Aorta (tissue), 5 donors: ENCODE measurements at regions not wholly inside any gene's neighbourhood (a gene's known extent, or its start where the extent isn't known, plus 50 kb on each side); places are given as distances from the start of the nearest gene placed in this dataset.

ENCODE experiments used
- ATAC-seq: fragments of 200-7000 bp; cut with Tn5 transposase; one replicate; pipeline ENCODE4 v1.9.1; 2022; ENCODE audit warnings: moderate library complexity; ENCODE audit not compliant: low FRiP score
- DNase-seq, 2 donors: peaks; one replicate each; pipeline ENCODE4 v3.0.0-alpha.2; 2020
- H3K27ac ChIP-seq, 2 donors: one replicate each; pipeline ENCODE4 v1.5.1; 2013; ENCODE audit warnings: low read length in 2 of 2, mild to moderate bottlenecking in 2 of 2, moderate library complexity in 2 of 2, control low read depth in 1 of 2, inconsistent platforms in 1 of 2, low read depth in 1 of 2
- H3K27me3 ChIP-seq, 2 donors: one replicate each; pipeline ENCODE4 v1.6.1; 2013; ENCODE audit warnings: control low read depth in 1 of 2, low read length in 1 of 2, mild to moderate bottlenecking in 1 of 2, moderate library complexity in 1 of 2; ENCODE audit not compliant: insufficient read depth in 2 of 2, control insufficient read depth in 1 of 2
- H3K36me3 ChIP-seq, 2 donors: one replicate each; pipeline ENCODE4 v1.6.1; 2013; ENCODE audit warnings: control low read depth in 1 of 2, low read length in 1 of 2, mild to moderate bottlenecking in 1 of 2; ENCODE audit not compliant: insufficient read depth in 2 of 2, control insufficient read depth in 1 of 2
- H3K4me1 ChIP-seq, 2 donors: one replicate each; pipeline ENCODE4 v1.6.1; 2013; ENCODE audit warnings: low read length in 2 of 2, control low read depth in 1 of 2, mild to moderate bottlenecking in 1 of 2, moderate library complexity in 1 of 2; ENCODE audit not compliant: insufficient read depth in 2 of 2, control insufficient read depth in 1 of 2
- H3K4me3 ChIP-seq, 2 donors: one replicate each; pipeline ENCODE4 v1.5.1; 2013; ENCODE audit warnings: low read length in 2 of 2, control low read depth in 1 of 2, mild to moderate bottlenecking in 1 of 2
- H3K9me3 ChIP-seq: one replicate; pipeline ENCODE4 v1.6.1; 2013; ENCODE audit warnings: mild to moderate bottlenecking, low read length; ENCODE audit not compliant: control insufficient read depth
- WGBS, 2 donors: extraction: QIAGEN DNeasy Blood & Tissue Kit; methylation state at CpG; one replicate each; pipeline ENCODE4 v1.1.7; 2013; 5-methylcytosine and 5-hydroxymethylcytosine counted together
- intact Hi-C, 2 donors: fragments of 100-400 bp; cut with DNase I; formaldehyde crosslinking; loops; one replicate each; pipeline versions ENCODE4 v1.14.2 to v1.15.0; 2022
- donor health status: healthy with polysubstance abuse.
- donor health status: Bipolar disorder and iron deficiency.
- donor health status: DM: no; HTN: no; CAD: no.
- donor health status: DM: no; HTN: no; CAD: no.
- donor health status: DM: yes; HTN: yes; CAD: no.

GRCh38 chrX:39532761-39533160, 565.0 kb downstream of the BCOR start:
- H3K4me1 ChIP-seq, result no peaks in the 10 kb centered on the region
- H3K27ac ChIP-seq, result no peak overlapping the region
- intact Hi-C loops, result no loop called here
- H3K4me3 ChIP-seq, result no peak overlapping the region
- 93 to 98% methylated on average over 4 of the region's 4 CpGs for WGBS, 2 donors
- DNase-seq, result no peak
- H3K27me3 ChIP-seq, result no peaks in the 10 kb centered on the region
- H3K9me3 ChIP-seq, result no peaks in the 10 kb centered on the region
- no peaks in the 10 kb centered on the region for H3K36me3 ChIP-seq
- ATAC-seq, result no peak

- WGBS, 2 donors, result 86 to 97% methylated on average over 7 of the region's 7 CpGs
- H3K4me3 ChIP-seq, result no peak overlapping the region
- no peaks in the 10 kb centered on the region for H3K4me1 ChIP-seq
- DNase-seq (no peak), ATAC-seq (no peak)
- no peaks in the 10 kb centered on the region for H3K36me3 ChIP-seq
- intact Hi-C loops, result no loop called here
- H3K27ac ChIP-seq, result no peak overlapping the region
- no peaks in the 10 kb centered on the region for H3K9me3 ChIP-seq
- no peaks in the 10 kb centered on the region for H3K27me3 ChIP-seq
Observed at GRCh38 chrX:39534949-39535348, 562.8 kb downstream of the BCOR start.

DNA sequence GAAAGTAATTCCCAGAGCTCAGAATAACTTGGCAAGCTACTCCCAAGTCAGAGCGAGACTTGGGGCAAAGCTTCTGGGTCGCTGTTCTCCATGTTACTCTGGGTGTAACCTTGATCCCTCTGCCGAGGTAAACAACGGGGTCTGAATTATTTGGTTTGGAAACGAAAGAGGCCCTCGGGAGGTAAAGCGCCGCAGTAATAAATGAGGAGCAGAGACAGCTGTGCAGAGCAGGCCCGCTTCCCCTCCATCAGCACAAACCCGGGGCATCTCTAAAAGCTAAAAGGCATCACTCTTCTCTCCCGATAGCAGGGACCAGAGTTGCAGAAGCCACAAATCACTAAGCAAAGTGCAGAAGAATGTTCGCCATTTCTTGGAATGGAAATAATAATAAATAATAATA, 561.5 kb downstream of the BCOR start:
- H3K36me3 ChIP-seq, result no peaks in the 10 kb centered on the region
- no peaks in the 10 kb centered on the region for H3K9me3 ChIP-seq
- no peak for ATAC-seq
- WGBS, 2 donors, result 53 to 60% methylated on average over 12 of the region's 12 CpGs
- H3K27ac ChIP-seq, result no peak overlapping the region
- H3K4me3 ChIP-seq, result no peak overlapping the region
- no peak for DNase-seq
- no peaks in the 10 kb centered on the region for H3K4me1 ChIP-seq
- intact Hi-C loops, result no loop called here
- no peaks in the 10 kb centered on the region for H3K27me3 ChIP-seq

DNA sequence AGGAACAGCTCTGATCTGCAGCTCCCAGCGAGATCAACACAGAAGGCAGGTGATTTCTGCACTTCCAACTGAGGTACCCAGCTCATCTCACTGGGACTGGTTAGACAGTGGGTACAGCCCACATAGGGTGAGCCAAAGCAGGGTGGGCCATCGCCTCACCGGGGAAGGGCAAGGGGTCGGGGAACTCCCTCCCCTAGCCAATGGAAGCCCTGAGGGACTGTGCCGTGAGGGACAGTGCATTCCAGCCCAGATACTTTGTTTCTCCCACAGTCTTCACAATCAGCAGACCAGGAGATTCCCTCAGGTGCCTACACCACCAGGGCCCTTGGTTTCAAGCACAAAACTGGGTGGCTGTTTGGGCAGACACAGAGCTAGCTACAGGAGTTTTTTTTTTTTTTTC, 555.9 kb downstream of the BCOR start:
- Histone ChIP-seq H3K4me3 (no peak overlapping the region), H3K27ac (no peak overlapping the region), H3K36me3 (no peaks in the 10 kb centered on the region), H3K9me3 (no peaks in the 10 kb centered on the region), H3K27me3 (no peaks in the 10 kb centered on the region), H3K4me1 (no peaks in the 10 kb centered on the region)
- intact Hi-C loops, result no loop called here
- no peak for DNase-seq
- ATAC-seq, result no peak
- 79 to 97% methylated on average over 5 of the region's 5 CpGs for WGBS, 2 donors

GRCh38 chrX:39542316-39542715, 555.4 kb downstream of the BCOR start:
- intact Hi-C loops, result no loop called here
- Histone ChIP-seq H3K9me3 (no peaks in the 10 kb centered on the region), H3K27me3 (no peaks in the 10 kb centered on the region), H3K36me3 (no peaks in the 10 kb centered on the region), H3K4me3 (no peak overlapping the region), H3K4me1 (no peaks in the 10 kb centered on the region), H3K27ac (no peak overlapping the region)
- DNase-seq (no peak), ATAC-seq (no peak)
- 73 to 89% methylated on average over 12 of the region's 12 CpGs for WGBS, 2 donors

GRCh38 chrX:39550795-39551361, 546.9 kb downstream of the BCOR start:
- Histone ChIP-seq H3K36me3 (no peaks in the 10 kb centered on the region), H3K4me1 (no peaks in the 10 kb centered on the region), H3K4me3 (no peak overlapping the region), H3K9me3 (no peaks in the 10 kb centered on the region), H3K27ac (no peak overlapping the region), H3K27me3 (peaks cover 0 to 3% of the 10 kb centered on the region in 2 donors)
- DNase-seq (no peak), ATAC-seq (no peak)
- intact Hi-C loops, result no loop called here
- 72 to 83% methylated on average over 11 of the region's 11 CpGs for WGBS, 2 donors

DNA sequence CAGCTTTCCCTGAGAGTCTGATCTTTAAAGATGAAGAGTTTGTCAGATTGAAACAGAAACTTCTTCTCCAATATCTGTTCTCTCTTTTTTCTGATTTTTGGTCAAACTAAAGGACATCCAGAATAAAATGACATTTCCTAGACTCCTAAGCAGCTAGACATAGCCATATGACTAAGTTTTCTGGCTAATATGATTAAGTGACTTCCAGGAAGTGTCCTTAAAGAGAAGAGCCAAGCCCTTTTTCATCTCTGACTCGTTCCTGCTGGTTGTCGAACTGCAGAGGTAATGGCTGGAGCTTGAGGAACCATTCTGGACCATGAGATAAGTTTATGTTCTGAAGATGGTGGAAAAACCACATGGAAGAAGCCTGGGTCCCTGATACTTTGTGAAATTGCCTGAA, 546.0 kb downstream of the BCOR start:
- ATAC-seq, result no peak

GRCh38 chrX:39555431-39555830, 542.3 kb downstream of the BCOR start:
- Histone ChIP-seq H3K9me3 (no peaks in the 10 kb centered on the region), H3K27me3 (peaks cover 3% of the 10 kb centered on the region in 2 donors), H3K27ac (no peak overlapping the region), H3K4me1 (no peaks in the 10 kb centered on the region), H3K36me3 (no peaks in the 10 kb centered on the region), H3K4me3 (no peak overlapping the region)
- ATAC-seq (no peak), DNase-seq (no peak)
- intact Hi-C loops, result no loop called here
- WGBS, 2 donors, result 94 to 98% methylated on average over 4 of the region's 4 CpGs

More for the DNA sequence above, 546.0 kb downstream of the BCOR start:
- Histone ChIP-seq H3K27me3 (peaks cover 0 to 3% of the 10 kb centered on the region in 2 donors), H3K9me3 (no peaks in the 10 kb centered on the region), H3K4me3 (no peak overlapping the region), H3K4me1 (no peaks in the 10 kb centered on the region), H3K27ac (no peak overlapping the region), H3K36me3 (no peaks in the 10 kb centered on the region)
- DNase-seq, result no peak
- intact Hi-C loops, result no loop called here
- WGBS, 2 donors, result 30 to 36% methylated on average over 2 of the region's 2 CpGs

DNA sequence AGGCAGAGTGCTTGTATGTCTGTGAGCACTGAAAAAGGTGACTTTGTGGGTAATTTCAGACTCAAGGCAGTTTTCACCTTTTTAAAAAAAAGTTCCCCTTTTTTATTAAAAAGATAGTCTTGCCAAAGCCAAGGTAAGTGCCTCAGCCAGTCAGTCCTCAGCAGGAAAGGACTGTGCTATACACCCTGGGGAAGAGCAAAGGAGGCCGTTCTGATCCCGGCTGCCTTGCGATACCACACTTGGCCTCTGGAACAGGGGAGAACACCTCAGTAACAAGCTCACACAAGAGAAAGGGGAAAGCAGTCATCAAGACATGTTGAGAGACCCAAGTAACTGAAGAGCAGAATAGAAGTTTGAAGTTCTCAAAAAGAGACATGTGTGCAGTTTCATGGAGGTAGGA, 541.7 kb downstream of the BCOR start:
- H3K36me3 ChIP-seq, result no peaks in the 10 kb centered on the region
- no peaks in the 10 kb centered on the region for H3K9me3 ChIP-seq
- no peak overlapping the region for H3K4me3 ChIP-seq
- 90 to 95% methylated on average over 3 of the region's 3 CpGs for WGBS, 2 donors
- no peak for ATAC-seq
- H3K27me3 ChIP-seq, result peaks cover 0 to 3% of the 10 kb centered on the region in 2 donors
- intact Hi-C loops, result no loop called here
- no peak overlapping the region for H3K27ac ChIP-seq
- DNase-seq, result no peak
- no peaks in the 10 kb centered on the region for H3K4me1 ChIP-seq
